GM12891 (cell line): ENCODE measurements at regions not wholly inside any gene's neighbourhood (a gene's known extent, or its start where the extent isn't known, plus 50 kb on each side); places are given as distances from the start of the nearest gene placed in this dataset.

ENCODE experiments used
- POLR2A ChIP-seq: IDR thresholded peaks from 2 replicates; pipeline ENCODE4 v1.6.1; 2011; ENCODE audit warnings: low read depth, low read length, control low read depth
- POLR2AphosphoS5 ChIP-seq: IDR thresholded peaks from 2 replicates; pipeline ENCODE4 v1.6.1; 2011; ENCODE audit warnings: low read depth, low read length, control low read depth
- SPI1 ChIP-seq: IDR thresholded peaks from 2 replicates; pipeline ENCODE4 v1.6.1; 2011; ENCODE audit warnings: low read depth, low read length, control low read depth
- TAF1 ChIP-seq: IDR thresholded peaks from 2 replicates; pipeline ENCODE4 v1.6.1; 2011; ENCODE audit warnings: low read depth, low read length, control low read depth

DNA sequence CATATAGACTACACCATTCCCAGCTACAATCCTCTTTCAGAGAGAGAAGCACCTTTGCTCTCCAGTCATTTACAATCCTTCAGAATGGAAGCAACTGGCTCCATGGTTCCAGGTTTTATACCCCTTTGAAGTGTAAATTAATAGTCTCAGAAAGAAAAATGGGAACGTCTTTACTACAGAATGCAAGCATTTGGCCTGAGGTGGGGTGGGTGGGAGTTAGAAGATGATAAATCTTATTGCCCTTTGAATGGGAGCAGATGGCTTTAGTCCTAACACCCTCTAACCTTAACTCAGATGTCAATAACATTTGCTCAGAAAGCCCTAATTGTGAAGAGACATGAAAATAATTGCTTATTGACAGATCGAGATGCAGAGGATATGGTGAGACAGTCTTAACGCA is 84.2 kb upstream of the KCNMA1 start:
- TF ChIP-seq POLR2AphosphoS5 = no peak
- no peak for TF ChIP-seq POLR2A
- no peak for TF ChIP-seq TAF1
- TF ChIP-seq SPI1 = no peak
